ENCODE measurements at regions not wholly inside any gene's neighbourhood (a gene's known extent, or its start where the extent isn't known, plus 50 kb on each side); places are given as distances from the start of the nearest gene placed in this dataset.

- no peaks in the 10 kb centered on the region for H3K36me3 ChIP-seq
- no peak overlapping the region for H3K4me3 ChIP-seq
- intact Hi-C loops (cut with DNase I), result no loop called here
- TF ChIP-seq CTCF (IDR thresholded peaks at IDR 0.05), result no peak
- TF ChIP-seq POLR2A (IDR thresholded peaks at IDR 0.05), result no peak
- no peaks in the 10 kb centered on the region for H3K27me3 ChIP-seq
- H3K4me1 ChIP-seq, result peaks cover 4 to 32% (median 7%) of the 10 kb centered on the region in 3 donors
- 86 to 96% methylated on average over 2 of the region's 2 CpGs for WGBS, 2 donors
- peak overlapping the region in 2 of 4 donors; percentile 33 to 55 for H3K27ac ChIP-seq
- H3K9me3 ChIP-seq, result no peaks in the 10 kb centered on the region
- no peak for DNase-seq
These were observed 451.7 kb downstream of the SIPA1L2 start for GRCh38 chr1:232178191-232178590.

GRCh38 chr1:232177438-232177837 is 452.5 kb downstream of the SIPA1L2 start:
- H3K27me3 ChIP-seq, result no peaks in the 10 kb centered on the region
- peaks cover 4 to 32% (median 7%) of the 10 kb centered on the region in 3 donors for H3K4me1 ChIP-seq
- no peaks in the 10 kb centered on the region for H3K36me3 ChIP-seq
- H3K9me3 ChIP-seq, result no peaks in the 10 kb centered on the region
- WGBS, 2 donors, result 85 to 88% methylated on average over 2 of the region's 2 CpGs
- H3K4me3 ChIP-seq, result no peak overlapping the region
- no peak for DNase-seq
- TF ChIP-seq CTCF (IDR thresholded peaks at IDR 0.05) (no peak), POLR2A (IDR thresholded peaks at IDR 0.05) (no peak)
- intact Hi-C loops (cut with DNase I), result no loop called here
- peak overlapping the region in 3 of 4 donors; percentile 33 to 39 (median 36) for H3K27ac ChIP-seq

GRCh38 chr1:232176222-232176621 is 453.7 kb downstream of the SIPA1L2 start:
- TF ChIP-seq CTCF (IDR thresholded peaks at IDR 0.05) (no peak), POLR2A (IDR thresholded peaks at IDR 0.05) (no peak)
- intact Hi-C loops (cut with DNase I), result no loop called here

GRCh38 chr1:232174306-232174705 is 455.6 kb downstream of the SIPA1L2 start:
- intact Hi-C loops (cut with DNase I), result no loop called here
- H3K36me3 ChIP-seq, result no peaks in the 10 kb centered on the region
- H3K27me3 ChIP-seq, result no peaks in the 10 kb centered on the region
- no peak for DNase-seq
- TF ChIP-seq CTCF (IDR thresholded peaks at IDR 0.05) (no peak), POLR2A (IDR thresholded peaks at IDR 0.05) (no peak)
- 43 to 50% methylated on average over 5 of the region's 5 CpGs for WGBS, 2 donors
- H3K27ac ChIP-seq, result no peak overlapping the region
- no peak overlapping the region for H3K4me3 ChIP-seq
- peaks cover 0 to 20% (median 0%) of the 10 kb centered on the region in 3 donors for H3K4me1 ChIP-seq
- no peaks in the 10 kb centered on the region for H3K9me3 ChIP-seq

More at GRCh38 chr1:232176222-232176621, 453.7 kb downstream of the SIPA1L2 start:
- no peaks in the 10 kb centered on the region for H3K27me3 ChIP-seq
- no peak for DNase-seq
- H3K9me3 ChIP-seq, result no peaks in the 10 kb centered on the region
- no peak overlapping the region for H3K27ac ChIP-seq
- H3K36me3 ChIP-seq, result no peaks in the 10 kb centered on the region
- H3K4me3 ChIP-seq, result no peak overlapping the region
- H3K4me1 ChIP-seq, result peaks cover 4 to 32% (median 7%) of the 10 kb centered on the region in 3 donors
- 83 to 92% methylated on average over 1 to 2 of the region's 2 CpGs for WGBS, 2 donors

- peaks cover 0 to 2% (median 0%) of the 10 kb centered on the region in 3 donors for H3K4me1 ChIP-seq
- no peaks in the 10 kb centered on the region for H3K27me3 ChIP-seq
- 35 to 37% methylated on average over 4 of the region's 4 CpGs for WGBS, 2 donors
- no peak overlapping the region for H3K4me3 ChIP-seq
- DNase-seq, result no peak
- no peak overlapping the region for H3K27ac ChIP-seq
- TF ChIP-seq POLR2A (IDR thresholded peaks at IDR 0.05), result no peak
- no peak for TF ChIP-seq CTCF (IDR thresholded peaks at IDR 0.05)
- no peaks in the 10 kb centered on the region for H3K36me3 ChIP-seq
- no peaks in the 10 kb centered on the region for H3K9me3 ChIP-seq
- intact Hi-C loops (cut with DNase I), result no loop called here
These were observed 457.4 kb downstream of the SIPA1L2 start for GRCh38 chr1:232172563-232172962.
